ENCODE measurements at regions not wholly inside any gene's neighbourhood (a gene's known extent, or its start where the extent isn't known, plus 50 kb on each side); places are given as distances from the start of the nearest gene placed in this dataset.
A peak's percentile ranks its signal among the peaks of the same experiment; 100 is the strongest.

GRCh38 chr12:67592228-67593011 lies 56.1 kb upstream of the DYRK2 start:
- ChIA-PET POLR2A (ENCODE audit: low non-redundant PET) (no interaction called here), CTCF (interaction anchor here (0.8 to 0.9 kb wide), 2 partner anchors 820 to 1235 kb away, joined by 3 to 5 read pairs; no protein-coding TSS in a partner anchor)
- no peak overlapping the region for H3K27ac ChIP-seq
- DNase-seq (ENCODE audit: low spot score), result peak; percentile 45
- TF ChIP-seq CTCF (conservative IDR thresholded peaks at IDR 0.05; ENCODE audit: low read depth), result no peak

DNA sequence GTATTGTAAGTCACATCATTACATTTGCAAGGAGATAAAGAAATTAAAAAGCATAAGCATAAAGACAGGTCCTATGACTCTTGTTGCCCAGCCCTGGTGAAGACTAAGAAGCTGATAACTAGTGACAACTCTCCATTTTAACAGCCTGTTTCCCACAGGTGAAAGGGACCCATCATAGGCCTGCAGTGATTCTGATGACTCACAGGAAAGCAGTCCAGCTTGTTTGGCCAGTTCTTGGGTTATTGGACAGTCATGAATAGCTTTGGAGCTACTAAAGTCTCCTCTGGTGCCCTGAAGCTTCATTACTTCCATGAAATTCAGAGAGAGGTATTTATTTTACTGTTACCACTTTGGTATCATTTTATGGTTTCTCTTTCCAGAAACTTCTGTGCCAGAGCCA lies 55.5 kb upstream of the DYRK2 start:
- ChIA-PET POLR2A (ENCODE audit: low non-redundant PET) (no interaction called here), CTCF (interaction anchor here (0.8 to 0.9 kb wide), 2 partner anchors 820 to 1235 kb away, joined by 3 to 5 read pairs; no protein-coding TSS in a partner anchor)
- no peak for TF ChIP-seq CTCF (conservative IDR thresholded peaks at IDR 0.05; ENCODE audit: low read depth)
- peak; percentile 76 for DNase-seq (ENCODE audit: low spot score)
- H3K27ac ChIP-seq, result no peak overlapping the region

- no peak for TF ChIP-seq CTCF (conservative IDR thresholded peaks at IDR 0.05; ENCODE audit: low read depth)
- CTCF ChIA-PET, result interaction anchor here (0.8 kb wide), 1 partner anchor 821 kb away, joined by 5 read pairs; no protein-coding TSS in a partner anchor
- no peak for DNase-seq (ENCODE audit: low spot score)
- POLR2A ChIA-PET (ENCODE audit: low non-redundant PET), result no interaction called here
- no peak overlapping the region for H3K27ac ChIP-seq
Measured at GRCh38 chr12:67593461-67594330, 54.8 kb upstream of the DYRK2 start.

DNA sequence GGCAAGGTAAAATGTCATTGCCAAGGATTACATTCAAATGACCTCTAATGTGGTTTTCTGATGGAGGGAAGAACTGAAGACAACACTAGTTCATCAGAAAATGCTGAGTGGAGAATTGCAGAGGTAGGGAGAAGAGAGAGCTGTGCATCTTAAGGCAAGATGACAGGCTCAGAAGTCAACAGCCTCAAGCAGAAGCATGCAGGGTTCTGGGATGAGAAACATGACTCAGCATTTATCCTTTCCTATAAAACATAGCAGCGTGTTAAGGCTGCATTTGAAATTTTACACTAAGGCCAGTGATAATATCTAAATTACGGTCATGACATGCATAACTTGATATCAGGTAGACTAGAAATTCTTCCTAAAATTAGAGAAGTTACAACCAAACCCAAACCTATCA lies 53.7 kb upstream of the DYRK2 start:
- no peak for TF ChIP-seq CTCF (conservative IDR thresholded peaks at IDR 0.05; ENCODE audit: low read depth)
- DNase-seq (ENCODE audit: low spot score), result no peak
- ChIA-PET CTCF (no interaction called here), POLR2A (ENCODE audit: low non-redundant PET) (no interaction called here)
- H3K27ac ChIP-seq, result no peak overlapping the region

DNA sequence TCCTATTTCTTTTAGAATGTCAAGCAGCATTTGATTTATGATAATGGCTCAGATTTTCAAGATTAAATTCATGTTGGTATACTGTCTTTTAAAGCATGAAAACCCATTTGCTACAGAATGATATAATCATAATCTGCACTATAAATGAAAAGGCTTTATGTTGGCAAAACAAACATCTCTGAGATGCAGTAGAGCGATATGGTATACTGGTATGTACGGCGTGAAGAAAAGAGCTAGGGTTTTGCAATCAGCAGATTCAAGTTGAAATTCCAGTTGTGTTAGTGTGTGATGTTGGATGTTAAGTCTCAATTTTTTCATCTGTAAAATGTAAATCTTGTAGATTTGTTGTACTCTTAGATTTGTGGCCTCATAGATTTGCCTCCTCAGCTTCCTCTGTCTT lies 53.2 kb upstream of the DYRK2 start:
- TF ChIP-seq CTCF (conservative IDR thresholded peaks at IDR 0.05; ENCODE audit: low read depth), result no peak
- ChIA-PET CTCF (no interaction called here), POLR2A (ENCODE audit: low non-redundant PET) (no interaction called here)
- no peak overlapping the region for H3K27ac ChIP-seq
- DNase-seq (ENCODE audit: low spot score), result no peak

GRCh38 chr12:67598598-67598997 lies 49.9 kb upstream of the DYRK2 start:
- TF ChIP-seq CTCF (conservative IDR thresholded peaks at IDR 0.05; ENCODE audit: low read depth), result no peak
- no peak for DNase-seq (ENCODE audit: low spot score)
- CTCF ChIA-PET, result interaction anchor here (0.6 kb wide), 1 partner anchor 48 kb away, joined by 3 read pairs; no protein-coding TSS in a partner anchor
- POLR2A ChIA-PET (ENCODE audit: low non-redundant PET), result no interaction called here
- no peak overlapping the region for H3K27ac ChIP-seq

Data from RWPE1 (cell line).